AG09319 (cell line): ENCODE measurements at regions not wholly inside any gene's neighbourhood (a gene's known extent, or its start where the extent isn't known, plus 50 kb on each side); places are given as distances from the start of the nearest gene placed in this dataset.

Experiments used
- DNase-seq: peaks from one replicate; pipeline ENCODE4 v3.0.0-alpha.2; 2010; ENCODE audit warnings: low read depth; ENCODE audit errors: extremely low read depth
- TF ChIP-seq, protein P1 (sequence below): IDR thresholded peaks from 2 replicates; pipeline ENCODE4 v1.5.1; 2011; ENCODE audit warnings: low read depth, mild to moderate bottlenecking, inconsistent platforms, low read length, moderate library complexity

DNA sequence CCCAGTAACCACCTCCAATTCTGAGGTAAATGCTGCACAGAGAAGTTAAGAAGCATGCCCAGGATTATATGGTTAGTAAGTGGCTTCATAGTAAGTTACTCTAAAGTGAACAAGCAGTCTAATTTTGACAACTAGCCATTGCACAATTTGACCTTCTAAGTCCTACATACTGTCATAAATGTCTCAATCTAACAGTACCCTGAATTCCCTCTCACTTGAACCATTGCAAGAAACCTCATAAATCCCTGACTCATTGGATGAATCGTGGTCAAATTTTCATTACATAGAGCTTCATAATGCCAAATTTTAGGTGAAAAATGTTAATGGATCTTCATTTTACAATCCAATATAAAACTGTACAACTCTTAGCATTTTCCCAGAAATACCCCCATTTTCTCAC, 217.3 kb upstream of the GRIA4 start:
- no peak for DNase-seq
- TF ChIP-seq, protein P1, sequence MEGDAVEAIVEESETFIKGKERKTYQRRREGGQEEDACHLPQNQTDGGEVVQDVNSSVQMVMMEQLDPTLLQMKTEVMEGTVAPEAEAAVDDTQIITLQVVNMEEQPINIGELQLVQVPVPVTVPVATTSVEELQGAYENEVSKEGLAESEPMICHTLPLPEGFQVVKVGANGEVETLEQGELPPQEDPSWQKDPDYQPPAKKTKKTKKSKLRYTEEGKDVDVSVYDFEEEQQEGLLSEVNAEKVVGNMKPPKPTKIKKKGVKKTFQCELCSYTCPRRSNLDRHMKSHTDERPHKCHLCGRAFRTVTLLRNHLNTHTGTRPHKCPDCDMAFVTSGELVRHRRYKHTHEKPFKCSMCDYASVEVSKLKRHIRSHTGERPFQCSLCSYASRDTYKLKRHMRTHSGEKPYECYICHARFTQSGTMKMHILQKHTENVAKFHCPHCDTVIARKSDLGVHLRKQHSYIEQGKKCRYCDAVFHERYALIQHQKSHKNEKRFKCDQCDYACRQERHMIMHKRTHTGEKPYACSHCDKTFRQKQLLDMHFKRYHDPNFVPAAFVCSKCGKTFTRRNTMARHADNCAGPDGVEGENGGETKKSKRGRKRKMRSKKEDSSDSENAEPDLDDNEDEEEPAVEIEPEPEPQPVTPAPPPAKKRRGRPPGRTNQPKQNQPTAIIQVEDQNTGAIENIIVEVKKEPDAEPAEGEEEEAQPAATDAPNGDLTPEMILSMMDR: no peak

DNA sequence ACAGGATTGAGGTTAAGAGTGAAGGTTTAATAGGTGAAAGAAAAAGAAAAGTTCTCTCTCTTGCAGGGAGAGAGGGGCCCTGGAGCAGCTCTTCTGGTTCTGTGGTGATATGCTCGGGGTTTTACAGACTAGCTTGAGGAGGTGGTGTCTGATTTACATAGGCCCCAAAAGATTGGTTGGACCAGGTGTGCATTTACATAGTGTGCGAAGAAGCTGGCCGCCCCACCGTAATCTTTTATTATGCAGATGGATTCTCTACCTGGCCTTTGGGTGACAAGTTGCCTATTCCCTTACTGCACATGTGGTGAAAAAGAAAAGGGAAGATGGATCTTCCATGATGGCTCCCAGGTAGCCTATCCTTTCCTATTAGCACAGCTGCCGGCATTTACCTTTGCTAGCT, 219.9 kb upstream of the GRIA4 start:
- no peak for DNase-seq
- TF ChIP-seq, protein P1: no peak

DNA sequence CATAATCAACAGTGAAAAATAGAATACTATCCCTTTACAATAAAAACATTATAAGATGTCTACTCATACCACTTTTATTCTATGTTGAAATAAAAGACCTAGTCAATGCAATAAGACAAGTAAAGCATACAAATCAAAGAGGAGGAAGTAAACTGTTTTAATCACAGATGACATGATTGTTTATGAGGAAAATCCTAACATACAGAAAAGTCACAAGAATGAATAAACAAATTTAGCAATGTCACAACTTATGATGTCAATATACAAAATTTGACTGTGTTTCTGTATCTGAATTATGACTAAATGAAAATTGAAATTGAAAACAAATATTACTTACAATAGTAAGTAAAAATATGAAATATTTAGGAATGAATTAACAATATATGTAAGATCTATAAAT, 221.9 kb upstream of the GRIA4 start:
- no peak for DNase-seq
- TF ChIP-seq, protein P1: no peak

- DNase-seq: no peak
- TF ChIP-seq, protein P1: no peak
These were observed 227.9 kb upstream of the GRIA4 start for GRCh38 chr11:105381941-105382340.

DNA sequence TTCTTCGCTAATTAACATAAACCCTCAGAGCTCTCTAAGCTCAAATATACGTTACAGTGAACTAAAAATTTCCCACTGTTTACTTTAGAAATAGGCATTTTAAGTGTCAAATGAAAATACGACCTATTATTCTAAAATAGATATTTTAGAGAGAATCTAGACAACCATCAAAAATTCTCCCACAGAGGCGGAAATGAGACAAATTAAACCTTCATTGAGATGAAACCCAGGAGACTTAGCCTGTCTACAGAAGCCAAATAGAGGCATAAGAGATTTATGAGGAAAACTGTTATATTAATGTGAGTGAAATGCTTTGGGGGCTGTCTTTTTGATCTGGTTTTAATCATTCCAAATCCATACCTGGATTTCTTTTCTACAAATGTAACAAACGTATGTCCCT, 232.0 kb upstream of the GRIA4 start:
- no peak for DNase-seq
- TF ChIP-seq, protein P1: no peak

GRCh38 chr11:105372206-105372605, 232.6 kb upstream of the CARD18 start:
- DNase-seq: no peak
- TF ChIP-seq, protein P1: no peak

DNA sequence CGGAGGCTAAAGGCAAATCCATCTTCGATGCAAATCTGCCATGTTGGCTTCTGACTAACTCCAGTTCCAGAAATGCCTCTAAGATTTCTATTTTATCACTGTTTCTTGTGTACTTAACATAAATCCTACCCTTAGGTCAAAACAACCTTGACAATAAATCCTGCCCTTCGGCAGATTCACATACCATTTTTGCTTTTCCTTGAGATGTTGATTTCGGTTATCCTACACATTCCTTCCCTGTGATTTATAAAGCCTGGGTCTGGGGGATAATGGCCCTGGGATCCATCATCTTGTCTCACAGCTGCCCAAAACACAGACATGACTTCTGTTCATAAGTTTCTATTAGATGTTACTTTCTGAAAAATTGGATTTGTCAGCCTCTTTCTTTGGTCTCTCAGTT, 231.7 kb upstream of the CARD18 start:
- no peak for DNase-seq
- TF ChIP-seq, protein P1: no peak
